Mononuclear cell (primary cell): ENCODE measurements at regions not wholly inside any gene's neighbourhood (a gene's known extent, or its start where the extent isn't known, plus 50 kb on each side); places are given as distances from the start of the nearest gene placed in this dataset.
"Not testable (repeated sequence)": the region's sequence is repeated elsewhere in the genome, so short reads cannot be mapped to it uniquely, and the experiment has no call there.

ENCODE experiments used
- H3K27me3 ChIP-seq: 2 replicates; pipeline ENCODE4 v1.6.0; 2011; ENCODE audit warnings: low read length, control low read depth; ENCODE audit not compliant: insufficient read depth
- H3K4me1 ChIP-seq: 2 replicates; pipeline ENCODE4 v1.5.1; 2011; ENCODE audit warnings: mild to moderate bottlenecking, low read length, control low read depth; ENCODE audit not compliant: insufficient read depth
- H3K4me3 ChIP-seq: 2 replicates; pipeline ENCODE4 v1.5.1; 2011; ENCODE audit warnings: mild to moderate bottlenecking, low read length, moderate library complexity
- H3K9me3 ChIP-seq: 2 replicates; pipeline ENCODE4 v1.5.1; 2011; ENCODE audit warnings: low read depth, mild to moderate bottlenecking, control low read depth, low read length

DNA sequence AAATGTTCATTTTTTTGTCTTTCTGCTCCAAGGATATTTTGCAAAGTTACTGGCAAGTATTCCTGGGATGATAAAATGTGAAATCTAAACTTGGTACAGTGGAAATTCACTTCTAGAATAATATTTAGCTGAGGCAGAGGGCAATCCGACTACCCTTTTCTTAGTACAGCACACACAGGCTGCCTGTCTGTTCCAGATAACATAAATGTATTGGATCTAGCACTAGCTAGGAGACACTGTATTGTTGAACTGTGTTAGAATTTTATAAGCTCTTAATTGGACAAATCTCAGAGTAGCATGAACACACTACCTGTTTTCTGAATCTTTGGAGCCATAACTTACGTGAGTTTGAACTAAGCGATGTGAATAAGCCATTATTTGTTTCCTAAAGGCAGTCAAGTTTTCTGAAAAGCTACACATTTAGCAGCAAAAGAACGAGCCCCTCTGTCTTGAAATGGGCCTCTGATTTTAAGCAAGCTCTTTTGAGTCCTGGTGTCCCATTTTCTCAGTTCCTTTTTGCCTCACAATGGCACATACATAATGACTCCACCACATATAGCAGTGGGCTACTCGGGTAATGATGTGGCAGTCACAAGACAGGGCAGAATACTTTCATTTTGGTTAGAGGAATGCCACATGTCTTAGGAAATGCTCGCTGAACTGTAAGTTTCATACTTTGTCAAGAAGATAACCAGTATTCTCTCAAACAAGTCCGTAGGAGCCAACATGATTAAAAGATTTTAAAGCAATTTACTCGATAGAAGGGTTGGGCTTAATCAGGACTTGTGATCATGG lies 116.5 kb upstream of the ESR1 start:
- Histone ChIP-seq H3K27me3 (no peaks in the 10 kb centered on the region), H3K4me3 (peak overlapping the region; percentile 12), H3K9me3 (no peaks in the 10 kb centered on the region), H3K4me1 (peaks cover 8% of the 10 kb centered on the region)

DNA sequence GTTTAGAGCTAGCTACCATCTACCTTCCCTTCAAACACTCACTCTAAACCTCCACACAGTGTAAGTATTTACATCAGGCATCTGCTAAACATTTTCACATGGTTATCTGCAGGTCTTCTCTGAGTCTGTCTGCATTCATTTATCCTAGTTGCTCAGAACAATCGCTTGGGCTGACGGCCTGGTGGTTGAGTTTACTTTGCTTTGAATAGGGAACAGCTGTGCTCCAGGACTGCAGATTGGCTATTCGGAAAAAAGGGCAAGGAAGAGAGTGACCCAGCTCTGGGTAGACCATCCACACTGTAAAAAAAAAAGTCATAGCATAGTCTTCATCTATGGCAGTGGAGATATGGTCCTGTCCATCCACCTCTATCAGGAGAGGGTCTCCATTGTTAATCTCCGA lies 115.3 kb upstream of the ESR1 start:
- no peaks in the 10 kb centered on the region for H3K9me3 ChIP-seq
- no peaks in the 10 kb centered on the region for H3K27me3 ChIP-seq
- H3K4me3 ChIP-seq: no peak overlapping the region
- peaks cover 8% of the 10 kb centered on the region for H3K4me1 ChIP-seq

- H3K4me1 ChIP-seq: peaks cover 8% of the 10 kb centered on the region
- H3K27me3 ChIP-seq: no peaks in the 10 kb centered on the region
- H3K4me3 ChIP-seq: no peak overlapping the region
- no peaks in the 10 kb centered on the region for H3K9me3 ChIP-seq
Measured at GRCh38 chr6:151693366-151693765, 114.1 kb upstream of the ESR1 start.

DNA sequence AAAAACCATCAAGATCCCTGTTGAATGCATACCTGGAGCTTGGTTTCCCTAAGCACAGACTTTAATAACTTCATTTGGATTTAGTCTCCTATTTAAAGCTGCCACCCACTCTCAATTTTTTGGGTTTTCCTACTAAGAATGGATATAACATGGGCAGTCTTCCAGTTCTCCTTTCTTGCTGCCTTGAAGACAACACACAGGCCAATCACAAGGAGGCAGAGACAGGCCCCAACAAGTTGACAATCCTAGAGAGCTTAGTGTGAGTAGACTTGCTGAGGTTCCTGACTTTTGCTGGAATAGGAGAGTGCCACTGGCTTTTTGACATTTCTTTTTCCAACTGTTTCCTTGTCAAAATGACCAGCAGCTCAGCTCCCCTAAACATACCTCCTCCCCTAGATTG lies 112.3 kb upstream of the ESR1 start:
- Histone ChIP-seq H3K9me3 (no peaks in the 10 kb centered on the region), H3K4me1 (peaks cover 3% of the 10 kb centered on the region), H3K4me3 (no peak overlapping the region), H3K27me3 (no peaks in the 10 kb centered on the region)

DNA sequence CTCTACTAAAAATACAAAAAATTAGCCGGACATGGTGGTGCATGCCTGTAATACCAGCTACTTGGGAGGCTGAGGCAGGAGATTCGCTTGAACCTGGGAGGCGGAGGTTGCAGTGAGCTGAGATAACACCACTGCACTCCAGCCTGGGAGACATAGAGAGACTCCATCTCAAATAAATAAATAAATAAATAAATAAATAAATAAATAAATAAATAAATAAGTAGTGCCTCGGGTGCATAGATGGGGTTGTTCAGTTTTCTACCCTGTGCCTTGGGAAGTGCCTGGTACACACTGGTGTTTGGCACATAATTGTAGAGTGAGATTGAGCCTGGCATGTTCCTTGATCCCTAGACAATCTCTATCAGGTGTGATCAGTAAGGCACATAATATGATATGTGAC lies 111.2 kb upstream of the ESR1 start:
- H3K9me3 ChIP-seq, H3K27me3 ChIP-seq, H3K4me1 ChIP-seq, H3K4me3 ChIP-seq: not testable (repeated sequence)

DNA sequence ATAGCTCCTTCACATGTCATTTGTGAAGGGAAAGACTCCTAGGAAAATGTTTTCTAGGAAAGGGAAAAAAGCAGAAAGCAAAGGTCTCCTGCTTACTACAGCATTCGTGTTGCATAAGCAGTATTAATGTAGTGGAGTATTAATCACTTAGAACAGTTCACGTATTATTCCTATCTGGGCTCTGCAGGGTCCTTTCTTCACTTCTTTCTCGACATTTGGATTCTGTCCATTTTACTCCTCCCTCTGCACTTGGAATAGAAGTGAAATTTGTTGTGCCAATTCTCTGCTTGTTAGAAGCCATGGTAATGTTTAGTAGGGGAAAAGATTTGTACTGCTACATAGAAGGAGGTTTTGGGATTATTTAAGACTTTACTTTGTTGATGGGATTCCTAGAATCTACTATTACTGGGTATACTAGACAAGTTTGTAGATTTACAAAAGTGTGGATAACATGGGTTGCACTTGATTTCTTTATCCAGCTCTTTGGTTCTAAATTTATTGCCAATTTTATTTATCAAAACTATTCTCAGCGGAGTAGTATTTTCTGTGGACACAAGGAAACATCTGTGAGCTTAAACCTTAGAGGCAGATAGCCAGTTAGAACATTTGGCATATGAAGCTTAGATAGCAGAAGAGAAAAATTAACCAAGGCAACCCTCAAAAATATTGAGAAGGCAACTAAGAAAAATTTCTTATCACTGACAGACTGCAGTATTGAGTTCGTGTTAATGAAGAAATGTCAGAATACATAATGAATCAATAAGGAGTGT lies 108.4 kb upstream of the ESR1 start:
- H3K9me3 ChIP-seq: no peaks in the 10 kb centered on the region
- H3K4me3 ChIP-seq: no peak overlapping the region
- no peaks in the 10 kb centered on the region for H3K27me3 ChIP-seq
- no peaks in the 10 kb centered on the region for H3K4me1 ChIP-seq

- no peaks in the 10 kb centered on the region for H3K9me3 ChIP-seq
- H3K4me1 ChIP-seq: no peaks in the 10 kb centered on the region
- no peak overlapping the region for H3K4me3 ChIP-seq
- H3K27me3 ChIP-seq: no peaks in the 10 kb centered on the region
Measured at GRCh38 chr6:151699719-151700118, 107.8 kb upstream of the ESR1 start.

DNA sequence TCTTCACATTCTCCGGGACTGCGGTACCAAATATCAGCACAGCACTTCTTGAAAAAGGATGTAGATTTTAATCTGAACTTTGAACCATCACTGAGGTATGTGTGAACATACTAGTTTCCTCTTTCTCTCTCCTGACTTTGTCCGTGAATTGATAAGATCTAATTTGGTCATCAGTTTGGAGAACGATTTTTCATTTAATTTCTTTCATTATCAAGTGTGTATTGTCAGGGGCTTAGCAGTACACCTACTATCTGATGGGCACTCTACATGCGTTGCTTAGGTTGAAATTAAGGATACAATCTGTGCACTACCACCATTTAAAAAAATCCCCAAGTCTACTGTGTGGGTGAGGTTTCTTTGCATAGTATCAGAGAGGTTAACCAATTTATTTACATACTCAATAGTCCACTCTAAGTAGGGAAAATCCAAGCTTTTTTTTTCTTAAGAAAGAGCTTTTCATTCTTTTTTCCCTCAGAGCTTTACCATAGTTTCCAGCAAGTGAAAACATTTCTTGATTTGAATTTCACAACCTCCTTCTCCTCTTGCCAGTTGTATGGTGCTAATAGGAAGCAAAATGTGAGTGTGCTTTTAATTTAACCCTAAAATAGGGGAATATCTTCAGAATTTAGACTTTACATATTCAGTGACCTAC lies 105.4 kb upstream of the ESR1 start:
- no peaks in the 10 kb centered on the region for H3K9me3 ChIP-seq
- H3K4me1 ChIP-seq: no peaks in the 10 kb centered on the region
- no peak overlapping the region for H3K4me3 ChIP-seq
- no peaks in the 10 kb centered on the region for H3K27me3 ChIP-seq

DNA sequence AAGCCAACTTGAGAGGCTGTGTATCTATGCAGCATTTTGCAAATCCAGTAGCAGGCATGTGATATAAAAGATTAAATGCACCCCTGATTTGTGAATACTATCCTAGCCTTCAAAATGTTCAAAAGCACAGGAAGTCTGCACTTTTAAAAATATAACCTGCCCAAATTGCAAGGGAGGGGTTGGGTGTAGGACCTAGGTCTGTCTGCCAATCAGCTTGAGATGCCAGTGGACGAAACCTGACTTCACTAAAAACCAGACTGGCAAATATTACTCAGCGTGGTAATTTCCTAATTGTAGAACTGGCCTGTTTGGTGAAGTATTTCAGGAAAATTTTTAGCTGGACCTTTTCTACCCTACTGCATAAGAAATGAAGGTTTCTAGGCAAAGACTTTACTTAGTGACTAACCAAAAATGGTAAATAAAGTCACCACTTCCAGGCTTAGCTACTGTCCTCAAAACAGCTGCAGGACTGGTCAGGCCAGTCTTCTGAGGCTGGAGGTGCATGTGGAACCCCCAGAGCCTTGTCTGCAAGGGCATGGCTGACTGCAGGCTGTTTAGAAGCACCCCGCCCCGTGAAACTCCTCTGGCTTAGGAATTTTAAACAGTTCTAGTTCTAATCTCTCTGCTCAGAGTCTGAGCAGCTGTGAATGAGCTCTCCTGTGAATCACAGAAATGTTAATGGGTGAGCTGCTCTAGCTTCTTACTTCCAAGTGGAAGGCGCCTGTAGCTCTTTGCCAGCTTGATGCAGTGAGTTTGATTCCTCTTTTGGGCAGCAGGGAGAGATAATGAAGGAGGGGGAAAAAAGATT lies 104.4 kb upstream of the ESR1 start:
- no peak overlapping the region for H3K4me3 ChIP-seq
- no peaks in the 10 kb centered on the region for H3K4me1 ChIP-seq
- H3K9me3 ChIP-seq: no peaks in the 10 kb centered on the region
- H3K27me3 ChIP-seq: no peaks in the 10 kb centered on the region

DNA sequence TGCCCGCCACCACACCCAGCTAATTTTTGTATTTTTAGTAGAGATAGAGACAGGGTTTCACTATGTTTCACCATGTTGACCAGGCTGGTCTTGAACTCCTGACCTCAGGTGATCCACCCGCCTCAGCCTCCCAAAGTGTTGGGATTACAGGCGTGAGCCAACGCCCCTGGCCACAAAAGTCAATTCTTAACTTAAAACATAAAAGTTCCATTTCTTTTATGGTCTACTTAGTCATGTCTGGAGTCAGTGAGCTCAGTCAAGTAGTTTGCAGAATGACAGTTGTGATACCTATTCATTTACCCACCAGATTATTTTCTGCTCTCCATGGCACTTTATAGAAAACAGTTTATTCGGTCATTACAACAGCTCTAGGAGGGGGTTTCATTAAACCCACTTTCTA lies 103.1 kb upstream of the ESR1 start:
- Histone ChIP-seq H3K4me1 (no peaks in the 10 kb centered on the region), H3K4me3 (no peak overlapping the region), H3K27me3 (no peaks in the 10 kb centered on the region), H3K9me3 (no peaks in the 10 kb centered on the region)

- Histone ChIP-seq H3K27me3 (no peaks in the 10 kb centered on the region), H3K9me3 (no peaks in the 10 kb centered on the region), H3K4me1 (no peaks in the 10 kb centered on the region), H3K4me3 (no peak overlapping the region)
Measured at GRCh38 chr6:151705993-151706733, 101.3 kb upstream of the ESR1 start.

- Histone ChIP-seq H3K4me1 (no peaks in the 10 kb centered on the region), H3K27me3 (no peaks in the 10 kb centered on the region)
Measured at GRCh38 chr6:151709329-151709728, 98.2 kb upstream of the ESR1 start.

GRCh38 chr6:151716526-151716932 lies 91.0 kb upstream of the ESR1 start:
- no peak overlapping the region for H3K4me3 ChIP-seq
- H3K4me1 ChIP-seq: no peaks in the 10 kb centered on the region
- no peaks in the 10 kb centered on the region for H3K9me3 ChIP-seq
- no peaks in the 10 kb centered on the region for H3K27me3 ChIP-seq

More at GRCh38 chr6:151709329-151709728, 98.2 kb upstream of the ESR1 start:
- Histone ChIP-seq H3K9me3 (no peaks in the 10 kb centered on the region), H3K4me3 (no peak overlapping the region)

- Histone ChIP-seq H3K4me3 (no peak overlapping the region), H3K4me1 (no peaks in the 10 kb centered on the region), H3K27me3 (no peaks in the 10 kb centered on the region), H3K9me3 (no peaks in the 10 kb centered on the region)
Measured at GRCh38 chr6:151719070-151719469, 88.4 kb upstream of the ESR1 start.
